ENCODE measurements at regions not wholly inside any gene's neighbourhood (a gene's known extent, or its start where the extent isn't known, plus 50 kb on each side); places are given as distances from the start of the nearest gene placed in this dataset.

DNA sequence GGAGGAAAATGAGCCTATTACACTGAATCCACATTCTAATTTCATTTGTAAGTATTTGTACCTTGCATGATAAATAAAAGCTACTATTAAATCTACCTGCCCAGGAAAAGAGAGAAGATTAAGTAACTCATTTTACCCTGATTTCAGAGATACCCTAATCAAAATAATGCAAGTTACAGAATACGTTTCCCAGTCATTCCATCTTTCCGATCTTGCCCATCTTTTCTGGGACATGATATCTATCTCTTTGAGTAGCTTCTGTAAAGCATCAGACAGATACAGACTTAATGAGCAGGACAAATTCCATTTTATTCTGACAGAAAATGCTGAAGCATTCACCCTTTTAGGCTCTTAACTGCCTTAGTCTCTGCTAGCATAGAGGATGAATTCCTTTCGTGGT lies 56.6 kb downstream of the SPRY2 start:
- Histone ChIP-seq H3K9ac (ENCODE audit: low read length) (no peak overlapping the region), H3K4me2 (ENCODE audit: low read length) (no peak overlapping the region), H4K20me1 (ENCODE audit: insufficient read depth) (no peaks in the 10 kb centered on the region), H2AFZ (ENCODE audit: low read depth, low read length, poor library complexity, severe bottlenecking) (no peak overlapping the region), H3K79me2 (ENCODE audit: insufficient read depth, low read length) (no peaks in the 10 kb centered on the region), H3K4me3 (replicated peaks in 1 of 2; ENCODE audit: low read depth in 1 of 2, low read length in 2 of 2) (no peak overlapping the region), H3K27ac (ENCODE audit: low read depth, low read length) (no peak overlapping the region), H3K9me2 (ENCODE audit: insufficient read depth) (no peaks in the 10 kb centered on the region), H3K27me3 (ENCODE audit: insufficient read depth, low read length) (no peaks in the 10 kb centered on the region), H3K4me1 (ENCODE audit: control insufficient read depth in 1 of 2, insufficient read depth in 2 of 2, low read length in 2 of 2) (no peaks in the 10 kb centered on the region), H3K36me3 (ENCODE audit: control insufficient read depth in 1 of 2, insufficient read depth in 2 of 2, low read length in 2 of 2) (no peaks in the 10 kb centered on the region), H3K9me3 (ENCODE audit: control insufficient read depth in 1 of 2, insufficient read depth in 1 of 2, low read depth in 1 of 2, low read length in 2 of 2) (no peaks in the 10 kb centered on the region; a peak in 1 of 4 replicates)
- ATAC-seq (no peak), DNase-seq (ENCODE audit: low read depth, low spot score) (no peak)
- POLR2A ChIA-PET = no interaction called here
- intact Hi-C loops (cut with micrococcal nuclease) = no loop called here
- RAD21 ChIA-PET (ENCODE audit: low non-redundant PET in 1 of 2, low total read pairs in 2 of 2, uncharacterized antibody in 2 of 2, unreplicated experiment in 2 of 2) = no interaction called here
- CTCF ChIA-PET = no interaction called here
- TF ChIP-seq, protein P1, sequence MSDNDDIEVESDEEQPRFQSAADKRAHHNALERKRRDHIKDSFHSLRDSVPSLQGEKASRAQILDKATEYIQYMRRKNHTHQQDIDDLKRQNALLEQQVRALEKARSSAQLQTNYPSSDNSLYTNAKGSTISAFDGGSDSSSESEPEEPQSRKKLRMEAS (IDR thresholded peaks at IDR 0.05) = no peak
- TF ChIP-seq POLR2AphosphoS5 (IDR thresholded peaks at IDR 0.05; ENCODE audit: low read depth, low read length) = no peak
- TF ChIP-seq, protein P2, sequence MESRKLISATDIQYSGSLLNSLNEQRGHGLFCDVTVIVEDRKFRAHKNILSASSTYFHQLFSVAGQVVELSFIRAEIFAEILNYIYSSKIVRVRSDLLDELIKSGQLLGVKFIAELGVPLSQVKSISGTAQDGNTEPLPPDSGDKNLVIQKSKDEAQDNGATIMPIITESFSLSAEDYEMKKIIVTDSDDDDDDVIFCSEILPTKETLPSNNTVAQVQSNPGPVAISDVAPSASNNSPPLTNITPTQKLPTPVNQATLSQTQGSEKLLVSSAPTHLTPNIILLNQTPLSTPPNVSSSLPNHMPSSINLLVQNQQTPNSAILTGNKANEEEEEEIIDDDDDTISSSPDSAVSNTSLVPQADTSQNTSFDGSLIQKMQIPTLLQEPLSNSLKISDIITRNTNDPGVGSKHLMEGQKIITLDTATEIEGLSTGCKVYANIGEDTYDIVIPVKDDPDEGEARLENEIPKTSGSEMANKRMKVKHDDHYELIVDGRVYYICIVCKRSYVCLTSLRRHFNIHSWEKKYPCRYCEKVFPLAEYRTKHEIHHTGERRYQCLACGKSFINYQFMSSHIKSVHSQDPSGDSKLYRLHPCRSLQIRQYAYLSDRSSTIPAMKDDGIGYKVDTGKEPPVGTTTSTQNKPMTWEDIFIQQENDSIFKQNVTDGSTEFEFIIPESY (IDR thresholded peaks at IDR 0.05; ENCODE audit: extremely low read depth, insufficient replicate concordance, low read length) = no peak
- BruUV-seq (replicated peaks) = no TSS peak

DNA sequence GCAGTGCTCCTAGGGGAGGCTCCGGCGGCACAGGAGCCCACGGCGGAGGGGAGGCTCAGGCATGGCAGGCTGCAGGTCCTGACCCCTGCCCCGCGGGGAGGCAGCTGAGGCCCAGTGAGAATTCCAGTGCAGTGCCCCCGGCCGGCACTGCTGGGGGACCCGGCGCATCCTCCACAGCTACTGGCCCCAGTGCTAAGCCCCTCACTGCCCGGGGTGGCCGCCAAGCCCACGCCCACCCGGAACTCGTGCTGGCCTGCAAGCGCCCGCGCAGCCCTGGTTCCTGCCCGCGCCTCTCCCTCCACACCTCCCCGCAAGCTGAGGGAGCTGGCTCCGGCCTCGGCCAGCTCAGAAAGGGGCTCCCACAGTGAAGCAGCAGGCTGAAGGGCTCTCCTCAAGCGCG lies 62.2 kb downstream of the SPRY2 start:
- no peak overlapping the region for H3K9ac ChIP-seq (ENCODE audit: low read length)
- no peaks in the 10 kb centered on the region for H4K20me1 ChIP-seq (ENCODE audit: insufficient read depth)
- RAD21 ChIA-PET (ENCODE audit: low non-redundant PET in 1 of 2, low total read pairs in 2 of 2, uncharacterized antibody in 2 of 2, unreplicated experiment in 2 of 2) = no interaction called here
- ATAC-seq (no peak), DNase-seq (ENCODE audit: low read depth, low spot score) (no peak)
- POLR2A ChIA-PET = no interaction called here
- BruUV-seq (replicated peaks) = no TSS peak
- intact Hi-C loops (cut with micrococcal nuclease) = no loop called here
- H3K79me2 ChIP-seq (ENCODE audit: insufficient read depth, low read length) = no peaks in the 10 kb centered on the region
- H3K36me3 ChIP-seq (ENCODE audit: control insufficient read depth in 1 of 2, insufficient read depth in 2 of 2, low read length in 2 of 2) = no peaks in the 10 kb centered on the region
- H3K9me2 ChIP-seq (ENCODE audit: insufficient read depth) = no peaks in the 10 kb centered on the region
- CTCF ChIA-PET = no interaction called here
- no peaks in the 10 kb centered on the region for H3K27me3 ChIP-seq (ENCODE audit: insufficient read depth, low read length)
- no peak overlapping the region for H3K27ac ChIP-seq (ENCODE audit: low read depth, low read length)
- H3K9me3 ChIP-seq (ENCODE audit: control insufficient read depth in 1 of 2, insufficient read depth in 1 of 2, low read depth in 1 of 2, low read length in 2 of 2) = no peaks in the 10 kb centered on the region; a peak in 1 of 4 replicates
- no peak overlapping the region for H3K4me2 ChIP-seq (ENCODE audit: low read length)
- no peak overlapping the region for H2AFZ ChIP-seq (ENCODE audit: low read depth, low read length, poor library complexity, severe bottlenecking)
- H3K4me1 ChIP-seq (ENCODE audit: control insufficient read depth in 1 of 2, insufficient read depth in 2 of 2, low read length in 2 of 2) = no peaks in the 10 kb centered on the region
- no peak overlapping the region for H3K4me3 ChIP-seq (replicated peaks in 1 of 2; ENCODE audit: low read depth in 1 of 2, low read length in 2 of 2)
- TF ChIP-seq SIN3A (IDR thresholded peaks at IDR 0.05; ENCODE audit: low read depth) (no peak), EZH2phosphoT487 (IDR thresholded peaks at IDR 0.05; ENCODE audit: borderline replicate concordance) (no peak), SRF (IDR thresholded peaks at IDR 0.05; ENCODE audit: low read depth) (no peak), EZH2 (IDR thresholded peaks at IDR 0.05) (no peak), EGR1 (IDR thresholded peaks at IDR 0.05; ENCODE audit: low read depth) (no peak), YY1 (IDR thresholded peaks at IDR 0.05; ENCODE audit: extremely low read depth, insufficient replicate concordance, low read depth, low read length) (no peak), POLR2A (IDR thresholded peaks at IDR 0.05; ENCODE audit: borderline replicate concordance, extremely low read depth, insufficient read depth, insufficient read length) (no peak), RAD21 (IDR thresholded peaks at IDR 0.05; ENCODE audit: low read depth) (no peak), ZFX (IDR thresholded peaks at IDR 0.05) (no peak)
- TF ChIP-seq, protein P3, sequence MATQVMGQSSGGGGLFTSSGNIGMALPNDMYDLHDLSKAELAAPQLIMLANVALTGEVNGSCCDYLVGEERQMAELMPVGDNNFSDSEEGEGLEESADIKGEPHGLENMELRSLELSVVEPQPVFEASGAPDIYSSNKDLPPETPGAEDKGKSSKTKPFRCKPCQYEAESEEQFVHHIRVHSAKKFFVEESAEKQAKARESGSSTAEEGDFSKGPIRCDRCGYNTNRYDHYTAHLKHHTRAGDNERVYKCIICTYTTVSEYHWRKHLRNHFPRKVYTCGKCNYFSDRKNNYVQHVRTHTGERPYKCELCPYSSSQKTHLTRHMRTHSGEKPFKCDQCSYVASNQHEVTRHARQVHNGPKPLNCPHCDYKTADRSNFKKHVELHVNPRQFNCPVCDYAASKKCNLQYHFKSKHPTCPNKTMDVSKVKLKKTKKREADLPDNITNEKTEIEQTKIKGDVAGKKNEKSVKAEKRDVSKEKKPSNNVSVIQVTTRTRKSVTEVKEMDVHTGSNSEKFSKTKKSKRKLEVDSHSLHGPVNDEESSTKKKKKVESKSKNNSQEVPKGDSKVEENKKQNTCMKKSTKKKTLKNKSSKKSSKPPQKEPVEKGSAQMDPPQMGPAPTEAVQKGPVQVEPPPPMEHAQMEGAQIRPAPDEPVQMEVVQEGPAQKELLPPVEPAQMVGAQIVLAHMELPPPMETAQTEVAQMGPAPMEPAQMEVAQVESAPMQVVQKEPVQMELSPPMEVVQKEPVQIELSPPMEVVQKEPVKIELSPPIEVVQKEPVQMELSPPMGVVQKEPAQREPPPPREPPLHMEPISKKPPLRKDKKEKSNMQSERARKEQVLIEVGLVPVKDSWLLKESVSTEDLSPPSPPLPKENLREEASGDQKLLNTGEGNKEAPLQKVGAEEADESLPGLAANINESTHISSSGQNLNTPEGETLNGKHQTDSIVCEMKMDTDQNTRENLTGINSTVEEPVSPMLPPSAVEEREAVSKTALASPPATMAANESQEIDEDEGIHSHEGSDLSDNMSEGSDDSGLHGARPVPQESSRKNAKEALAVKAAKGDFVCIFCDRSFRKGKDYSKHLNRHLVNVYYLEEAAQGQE (IDR thresholded peaks at IDR 0.05; ENCODE audit: low read depth) = no peak
- TF ChIP-seq, protein P4, sequence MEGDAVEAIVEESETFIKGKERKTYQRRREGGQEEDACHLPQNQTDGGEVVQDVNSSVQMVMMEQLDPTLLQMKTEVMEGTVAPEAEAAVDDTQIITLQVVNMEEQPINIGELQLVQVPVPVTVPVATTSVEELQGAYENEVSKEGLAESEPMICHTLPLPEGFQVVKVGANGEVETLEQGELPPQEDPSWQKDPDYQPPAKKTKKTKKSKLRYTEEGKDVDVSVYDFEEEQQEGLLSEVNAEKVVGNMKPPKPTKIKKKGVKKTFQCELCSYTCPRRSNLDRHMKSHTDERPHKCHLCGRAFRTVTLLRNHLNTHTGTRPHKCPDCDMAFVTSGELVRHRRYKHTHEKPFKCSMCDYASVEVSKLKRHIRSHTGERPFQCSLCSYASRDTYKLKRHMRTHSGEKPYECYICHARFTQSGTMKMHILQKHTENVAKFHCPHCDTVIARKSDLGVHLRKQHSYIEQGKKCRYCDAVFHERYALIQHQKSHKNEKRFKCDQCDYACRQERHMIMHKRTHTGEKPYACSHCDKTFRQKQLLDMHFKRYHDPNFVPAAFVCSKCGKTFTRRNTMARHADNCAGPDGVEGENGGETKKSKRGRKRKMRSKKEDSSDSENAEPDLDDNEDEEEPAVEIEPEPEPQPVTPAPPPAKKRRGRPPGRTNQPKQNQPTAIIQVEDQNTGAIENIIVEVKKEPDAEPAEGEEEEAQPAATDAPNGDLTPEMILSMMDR (IDR thresholded peaks at IDR 0.05 in 2 of 3, conservative IDR thresholded peaks at IDR 0.05 in 1 of 3; ENCODE audit: borderline replicate concordance in 1 of 3, insufficient read depth in 1 of 3, low read depth in 2 of 3, low read length in 2 of 3) = no peak
